ENCODE measurements at regions not wholly inside any gene's neighbourhood (a gene's known extent, or its start where the extent isn't known, plus 50 kb on each side); places are given as distances from the start of the nearest gene placed in this dataset.

DNA sequence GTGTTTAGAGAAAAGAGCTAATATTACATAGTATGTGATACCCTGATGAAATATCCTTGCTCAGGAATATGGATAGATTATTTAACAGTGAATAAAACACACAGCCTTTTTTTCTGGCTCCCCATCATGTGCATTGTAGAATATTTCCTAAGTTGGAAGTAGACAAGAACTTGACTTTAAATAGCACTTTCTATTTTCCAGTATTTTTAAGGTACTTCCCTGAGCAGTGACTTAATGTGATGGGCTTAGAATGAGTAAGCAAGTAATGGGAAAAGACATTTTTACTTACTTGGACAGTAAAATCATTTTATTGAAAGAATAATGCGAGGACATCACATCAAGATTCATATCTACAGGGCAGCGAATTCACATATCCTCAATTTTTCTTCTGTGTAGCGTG, 176.7 kb upstream of the SLC8A1 start:
- TF ChIP-seq REST (IDR thresholded peaks at IDR 0.05; ENCODE audit: insufficient read depth in 1 of 2, low read depth in 2 of 2, low read length in 2 of 2) (no peak), SIN3A (IDR thresholded peaks at IDR 0.05; ENCODE audit: borderline replicate concordance, insufficient read depth, low read length) (no peak)
